Osteoblast (primary cell): ENCODE measurements at regions not wholly inside any gene's neighbourhood (a gene's known extent, or its start where the extent isn't known, plus 50 kb on each side); places are given as distances from the start of the nearest gene placed in this dataset.

Experiments used
- DNase-seq: peaks from one replicate; pipeline ENCODE4 v3.0.0; 2011; ENCODE audit warnings: low spot score, mixed read lengths; ENCODE audit not compliant: insufficient read length; ENCODE audit errors: missing footprints
- H2AFZ ChIP-seq: 2 replicates; pipeline ENCODE4 v1.6.0; 2011; ENCODE audit warnings: mild to moderate bottlenecking, low read length
- H3K27ac ChIP-seq: 2 replicates; pipeline ENCODE4 v1.5.1; 2011; ENCODE audit warnings: mild to moderate bottlenecking, low read depth, low read length, moderate library complexity
- H3K27me3 ChIP-seq: 2 replicates; pipeline ENCODE4 v1.6.0; 2012; ENCODE audit warnings: mild to moderate bottlenecking, control low read depth, inconsistent platforms, low read length, moderate library complexity; ENCODE audit not compliant: insufficient read depth
- H3K36me3 ChIP-seq: 2 replicates; pipeline ENCODE4 v1.5.1; 2011; ENCODE audit warnings: mild to moderate bottlenecking, low read length, control low read depth, moderate library complexity; ENCODE audit not compliant: insufficient read depth
- H3K4me1 ChIP-seq: 2 replicates; pipeline ENCODE4 v1.5.1; 2011; ENCODE audit warnings: mild to moderate bottlenecking, low read length, control low read depth, moderate library complexity; ENCODE audit not compliant: insufficient read depth
- H3K4me2 ChIP-seq: 2 replicates; pipeline ENCODE4 v1.6.0; 2011; ENCODE audit warnings: mild to moderate bottlenecking, low read length; ENCODE audit not compliant: insufficient read depth
- H3K4me3 ChIP-seq: fragments of 200-600 bp; sonication (generic); 3 replicates; pipeline ENCODE4 v1.5.1; 2012; ENCODE audit warnings: mild to moderate bottlenecking, low read length, inconsistent platforms; ENCODE audit not compliant: insufficient read depth
- H3K79me2 ChIP-seq: 2 replicates; pipeline ENCODE4 v1.6.0; 2012; ENCODE audit warnings: mild to moderate bottlenecking, low read length, control low read depth, inconsistent platforms; ENCODE audit not compliant: insufficient read depth
- H3K9me3 ChIP-seq: 2 replicates; pipeline ENCODE4 v1.5.1; 2011; ENCODE audit warnings: low read depth, low read length, control low read depth
- H4K20me1 ChIP-seq: 2 replicates; pipeline ENCODE4 v1.6.0; 2012; ENCODE audit warnings: mild to moderate bottlenecking, low read length, control low read depth; ENCODE audit not compliant: insufficient read depth
- TF ChIP-seq, protein P1 (sequence below): IDR thresholded peaks from 2 replicates; pipeline ENCODE4 v1.5.1; 2011; ENCODE audit warnings: mild to moderate bottlenecking, low read depth, low read length, moderate library complexity; ENCODE audit errors: extremely low read depth

DNA sequence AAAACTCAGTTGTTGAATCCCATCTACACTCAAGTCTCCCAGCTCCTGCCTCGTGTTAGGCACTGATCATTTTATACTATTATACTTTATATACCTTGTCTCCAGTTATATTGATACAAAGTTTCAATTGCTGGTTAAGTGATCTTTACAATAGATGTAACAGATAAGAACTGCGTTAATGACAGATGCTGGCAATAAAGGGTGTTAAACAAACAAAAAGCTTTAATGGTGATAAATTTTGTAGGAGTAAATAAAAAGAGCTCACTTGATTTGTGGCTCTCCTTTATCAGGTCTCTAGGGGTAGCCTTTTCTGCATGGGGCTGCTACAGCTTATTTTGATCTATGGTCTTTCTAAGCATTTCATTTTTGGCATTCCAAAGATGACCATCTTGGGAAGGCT, 106.9 kb upstream of the GAREM1 start:
- H3K27me3 ChIP-seq = no peaks in the 10 kb centered on the region
- no peaks in the 10 kb centered on the region for H3K79me2 ChIP-seq
- H3K27ac ChIP-seq = no peak overlapping the region
- no peaks in the 10 kb centered on the region for H3K36me3 ChIP-seq
- H3K4me2 ChIP-seq = no peak overlapping the region
- H3K4me3 ChIP-seq = no peak overlapping the region
- no peaks in the 10 kb centered on the region for H3K4me1 ChIP-seq
- TF ChIP-seq, protein P1, sequence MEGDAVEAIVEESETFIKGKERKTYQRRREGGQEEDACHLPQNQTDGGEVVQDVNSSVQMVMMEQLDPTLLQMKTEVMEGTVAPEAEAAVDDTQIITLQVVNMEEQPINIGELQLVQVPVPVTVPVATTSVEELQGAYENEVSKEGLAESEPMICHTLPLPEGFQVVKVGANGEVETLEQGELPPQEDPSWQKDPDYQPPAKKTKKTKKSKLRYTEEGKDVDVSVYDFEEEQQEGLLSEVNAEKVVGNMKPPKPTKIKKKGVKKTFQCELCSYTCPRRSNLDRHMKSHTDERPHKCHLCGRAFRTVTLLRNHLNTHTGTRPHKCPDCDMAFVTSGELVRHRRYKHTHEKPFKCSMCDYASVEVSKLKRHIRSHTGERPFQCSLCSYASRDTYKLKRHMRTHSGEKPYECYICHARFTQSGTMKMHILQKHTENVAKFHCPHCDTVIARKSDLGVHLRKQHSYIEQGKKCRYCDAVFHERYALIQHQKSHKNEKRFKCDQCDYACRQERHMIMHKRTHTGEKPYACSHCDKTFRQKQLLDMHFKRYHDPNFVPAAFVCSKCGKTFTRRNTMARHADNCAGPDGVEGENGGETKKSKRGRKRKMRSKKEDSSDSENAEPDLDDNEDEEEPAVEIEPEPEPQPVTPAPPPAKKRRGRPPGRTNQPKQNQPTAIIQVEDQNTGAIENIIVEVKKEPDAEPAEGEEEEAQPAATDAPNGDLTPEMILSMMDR = no peak
- H4K20me1 ChIP-seq = no peaks in the 10 kb centered on the region
- no peaks in the 10 kb centered on the region for H3K9me3 ChIP-seq
- no peak overlapping the region for H2AFZ ChIP-seq
- no peak for DNase-seq

DNA sequence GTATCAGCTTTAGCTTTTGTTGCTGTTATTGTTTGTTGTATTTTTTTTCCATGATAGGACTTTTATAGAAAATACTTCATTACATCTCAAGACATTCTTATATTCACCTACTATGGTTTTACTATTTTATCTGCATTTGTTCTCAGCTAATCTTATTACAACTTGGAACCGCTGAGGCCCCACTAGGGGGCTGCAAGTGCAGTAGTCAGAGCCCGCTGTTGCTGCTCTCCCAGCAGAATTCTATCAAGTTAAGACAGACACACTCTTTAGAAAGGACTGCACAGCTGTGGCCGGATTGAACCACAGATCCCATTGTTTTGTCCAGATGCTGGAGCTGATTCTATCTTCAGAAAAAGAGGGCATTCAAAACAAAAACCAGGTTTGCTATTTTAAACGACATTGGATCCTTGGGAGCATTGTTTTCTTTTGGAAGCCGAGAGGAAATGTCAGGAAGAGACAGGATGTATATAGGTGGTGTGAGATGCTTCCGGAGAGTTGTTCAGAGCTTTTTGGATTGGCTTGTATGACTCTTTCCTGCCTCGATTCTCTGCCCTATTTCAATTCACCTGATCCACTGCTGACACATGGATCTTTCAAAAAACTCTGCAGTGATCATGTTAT, 105.7 kb upstream of the GAREM1 start:
- H3K4me1 ChIP-seq = no peaks in the 10 kb centered on the region
- H3K79me2 ChIP-seq = no peaks in the 10 kb centered on the region
- no peaks in the 10 kb centered on the region for H3K27me3 ChIP-seq
- H2AFZ ChIP-seq = no peak overlapping the region
- H4K20me1 ChIP-seq = no peaks in the 10 kb centered on the region
- H3K4me2 ChIP-seq = no peak overlapping the region
- H3K9me3 ChIP-seq = no peaks in the 10 kb centered on the region
- TF ChIP-seq, protein P1 = no peak
- no peak overlapping the region for H3K27ac ChIP-seq
- H3K36me3 ChIP-seq = no peaks in the 10 kb centered on the region
- no peak overlapping the region for H3K4me3 ChIP-seq
- DNase-seq = no peak

DNA sequence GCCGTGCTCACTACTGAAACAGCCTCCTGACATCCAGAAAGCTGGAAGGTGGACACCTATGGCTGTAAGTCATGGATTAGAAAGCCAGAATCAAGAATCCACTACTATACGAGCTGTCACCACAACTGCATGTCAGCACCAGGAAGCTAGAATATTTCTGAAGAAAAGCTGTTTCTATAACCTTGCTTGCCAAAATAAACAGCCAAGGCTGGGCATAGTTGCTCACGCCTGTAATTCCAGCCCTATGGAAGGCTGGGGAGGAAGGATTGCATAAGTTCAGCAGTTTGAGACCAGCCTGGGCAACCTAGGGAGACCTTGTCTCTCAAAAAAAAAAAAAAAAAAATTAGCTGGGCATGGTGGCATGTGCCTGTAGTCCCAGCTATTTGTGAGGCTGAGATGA, 96.3 kb upstream of the GAREM1 start:
- H3K36me3 ChIP-seq = no peaks in the 10 kb centered on the region
- no peak overlapping the region for H2AFZ ChIP-seq
- DNase-seq = no peak
- no peaks in the 10 kb centered on the region for H3K9me3 ChIP-seq
- no peaks in the 10 kb centered on the region for H4K20me1 ChIP-seq
- no peak overlapping the region for H3K4me2 ChIP-seq
- no peaks in the 10 kb centered on the region for H3K27me3 ChIP-seq
- H3K4me1 ChIP-seq = no peaks in the 10 kb centered on the region
- no peak overlapping the region for H3K4me3 ChIP-seq
- no peaks in the 10 kb centered on the region for H3K79me2 ChIP-seq
- no peak overlapping the region for H3K27ac ChIP-seq
- TF ChIP-seq, protein P1 = no peak

DNA sequence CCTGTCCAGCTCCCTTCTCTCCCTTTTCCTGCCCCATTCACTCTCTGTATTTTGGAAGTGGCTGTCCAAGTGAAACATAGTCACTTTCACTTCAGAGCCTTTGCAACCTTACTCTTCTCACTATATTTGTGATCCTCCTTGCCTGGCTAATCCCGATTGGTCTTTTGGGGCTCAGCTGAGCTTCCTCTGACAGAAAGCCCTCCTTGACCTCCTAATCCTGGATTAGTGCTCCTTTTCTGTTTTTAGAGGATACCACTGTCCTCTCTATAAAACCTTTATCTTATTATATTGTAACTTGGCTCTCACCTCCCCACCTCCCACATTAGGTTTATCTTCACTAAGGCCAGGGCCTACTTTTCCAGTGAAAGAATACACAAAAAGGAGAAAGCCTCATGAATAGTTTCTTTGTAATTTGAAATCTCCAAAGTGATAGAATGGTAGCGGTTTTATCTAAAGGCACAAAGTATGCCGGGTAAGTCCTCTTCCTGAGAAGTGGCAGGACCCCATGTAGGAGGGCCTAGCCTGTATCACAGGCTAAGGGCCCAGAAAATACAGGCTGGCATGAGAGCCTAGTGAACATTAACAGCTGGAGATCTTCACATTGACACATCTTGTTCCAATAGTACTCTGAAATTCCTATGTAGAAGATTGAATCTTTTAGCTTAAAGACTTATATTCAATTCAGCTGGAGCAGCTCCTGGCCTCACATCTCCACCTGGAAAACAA, 83.1 kb upstream of the GAREM1 start:
- TF ChIP-seq, protein P1 = no peak
- no peaks in the 10 kb centered on the region for H3K27me3 ChIP-seq
- peak; percentile 23 for DNase-seq
- no peak overlapping the region for H2AFZ ChIP-seq
- no peaks in the 10 kb centered on the region for H3K79me2 ChIP-seq
- H3K9me3 ChIP-seq = no peaks in the 10 kb centered on the region
- no peaks in the 10 kb centered on the region for H4K20me1 ChIP-seq
- no peak overlapping the region for H3K27ac ChIP-seq
- H3K4me2 ChIP-seq = no peak overlapping the region
- no peaks in the 10 kb centered on the region for H3K4me1 ChIP-seq
- no peak overlapping the region for H3K4me3 ChIP-seq
- H3K36me3 ChIP-seq = no peaks in the 10 kb centered on the region
